ENCODE measurements at regions not wholly inside any gene's neighbourhood (a gene's known extent, or its start where the extent isn't known, plus 50 kb on each side); places are given as distances from the start of the nearest gene placed in this dataset.
"Not testable (repeated sequence)": the region's sequence is repeated elsewhere in the genome, so short reads cannot be mapped to it uniquely, and the experiment has no call there.

DNA sequence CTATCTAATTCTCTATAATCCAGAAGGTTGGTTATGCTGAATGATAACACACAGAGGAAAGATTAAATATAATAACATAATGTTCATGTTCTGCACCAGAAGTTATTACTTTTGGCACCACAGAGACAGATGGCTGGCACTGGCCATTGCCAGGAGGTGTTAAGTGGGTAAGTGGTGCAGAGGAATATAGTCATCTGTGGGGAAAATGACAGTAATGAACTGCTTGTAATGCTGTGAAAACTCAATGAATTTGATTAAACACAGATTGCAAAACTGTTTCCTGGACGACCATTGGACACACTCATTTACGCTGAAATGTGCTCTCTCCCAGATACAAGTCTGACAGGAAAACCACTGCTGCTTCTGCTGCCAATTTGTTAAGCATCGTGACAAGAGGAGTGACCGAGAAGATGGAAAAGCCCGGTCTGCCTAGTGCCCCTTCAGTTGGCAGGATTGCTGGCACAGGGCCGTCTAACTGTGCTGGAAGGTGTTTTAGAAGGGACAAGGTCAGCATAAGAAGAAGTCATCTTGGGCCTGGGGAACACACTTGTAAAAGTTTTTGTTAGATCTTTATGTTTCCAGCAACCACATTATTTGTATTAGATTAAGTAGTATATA lies 567.4 kb downstream of the CBLN4 start:
- H3K9me3 Mint-ChIP-seq (ENCODE audit: low read depth) = peaks cover 4% of the 10 kb centered on the region

DNA sequence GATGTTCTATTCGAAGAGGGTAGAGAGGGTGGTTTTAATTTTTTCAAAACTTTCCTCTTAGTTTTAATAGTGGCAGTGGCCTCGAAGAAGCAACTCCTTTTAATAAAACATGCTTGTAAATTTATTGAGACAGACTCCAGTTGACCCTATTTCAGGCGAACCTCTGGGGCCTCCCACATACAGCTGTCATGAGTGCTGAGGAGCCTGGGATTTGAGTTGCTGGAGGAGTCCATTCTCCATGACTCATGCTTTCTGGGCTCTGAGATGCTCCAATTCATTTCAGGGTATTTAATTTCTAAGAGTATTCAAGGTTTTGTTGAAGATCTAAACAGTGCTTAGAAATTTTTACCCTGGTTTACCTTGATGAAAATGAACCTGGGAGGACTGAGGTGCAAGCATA lies 580.4 kb downstream of the CBLN4 start:
- DNase-seq (ENCODE audit: low spot score) = no peak
- TF ChIP-seq, protein P1, sequence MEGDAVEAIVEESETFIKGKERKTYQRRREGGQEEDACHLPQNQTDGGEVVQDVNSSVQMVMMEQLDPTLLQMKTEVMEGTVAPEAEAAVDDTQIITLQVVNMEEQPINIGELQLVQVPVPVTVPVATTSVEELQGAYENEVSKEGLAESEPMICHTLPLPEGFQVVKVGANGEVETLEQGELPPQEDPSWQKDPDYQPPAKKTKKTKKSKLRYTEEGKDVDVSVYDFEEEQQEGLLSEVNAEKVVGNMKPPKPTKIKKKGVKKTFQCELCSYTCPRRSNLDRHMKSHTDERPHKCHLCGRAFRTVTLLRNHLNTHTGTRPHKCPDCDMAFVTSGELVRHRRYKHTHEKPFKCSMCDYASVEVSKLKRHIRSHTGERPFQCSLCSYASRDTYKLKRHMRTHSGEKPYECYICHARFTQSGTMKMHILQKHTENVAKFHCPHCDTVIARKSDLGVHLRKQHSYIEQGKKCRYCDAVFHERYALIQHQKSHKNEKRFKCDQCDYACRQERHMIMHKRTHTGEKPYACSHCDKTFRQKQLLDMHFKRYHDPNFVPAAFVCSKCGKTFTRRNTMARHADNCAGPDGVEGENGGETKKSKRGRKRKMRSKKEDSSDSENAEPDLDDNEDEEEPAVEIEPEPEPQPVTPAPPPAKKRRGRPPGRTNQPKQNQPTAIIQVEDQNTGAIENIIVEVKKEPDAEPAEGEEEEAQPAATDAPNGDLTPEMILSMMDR (IDR thresholded peaks at IDR 0.05) = no peak
- no peaks in the 10 kb centered on the region for H3K27me3 Mint-ChIP-seq (ENCODE audit: low read depth)
- no peaks in the 10 kb centered on the region for H3K4me1 Mint-ChIP-seq (ENCODE audit: low read depth)
- no peaks in the 10 kb centered on the region for H3K36me3 Mint-ChIP-seq (ENCODE audit: low read depth)
- H3K27ac Mint-ChIP-seq (ENCODE audit: unreplicated experiment) = no peak overlapping the region
- peaks cover 10% of the 10 kb centered on the region for H3K9me3 Mint-ChIP-seq (ENCODE audit: low read depth)
- no peak overlapping the region for H3K4me3 Mint-ChIP-seq (ENCODE audit: unreplicated experiment)

More for the DNA sequence above, 567.4 kb downstream of the CBLN4 start:
- no peak for DNase-seq (ENCODE audit: low spot score)
- TF ChIP-seq, protein P1 (IDR thresholded peaks at IDR 0.05) = no peak
- no peaks in the 10 kb centered on the region for H3K36me3 Mint-ChIP-seq (ENCODE audit: low read depth)
- no peak overlapping the region for H3K4me3 Mint-ChIP-seq (ENCODE audit: unreplicated experiment)
- no peaks in the 10 kb centered on the region for H3K4me1 Mint-ChIP-seq (ENCODE audit: low read depth)
- no peak overlapping the region for H3K27ac Mint-ChIP-seq (ENCODE audit: unreplicated experiment)
- peaks cover 3% of the 10 kb centered on the region for H3K27me3 Mint-ChIP-seq (ENCODE audit: low read depth)

DNA sequence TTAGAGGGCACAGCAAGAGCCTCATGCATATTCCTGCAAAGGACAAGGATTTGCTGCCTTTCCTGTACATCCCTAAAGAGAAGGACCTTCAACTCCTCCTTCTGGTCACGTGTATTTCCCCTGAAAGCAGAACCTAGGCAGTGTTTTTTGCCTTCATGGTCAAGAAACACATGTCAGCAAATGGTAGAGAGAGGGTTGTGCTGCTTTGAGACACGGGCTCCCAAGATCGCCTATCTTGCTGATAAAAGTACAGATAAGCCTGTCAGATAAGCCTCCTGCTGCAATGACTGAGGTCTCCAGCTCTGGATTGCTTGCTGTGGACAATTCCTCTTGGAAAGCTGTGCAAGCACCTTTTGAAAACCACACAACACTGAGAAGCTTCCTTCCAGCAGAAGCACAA lies 580.8 kb downstream of the CBLN4 start:
- no peaks in the 10 kb centered on the region for H3K4me1 Mint-ChIP-seq (ENCODE audit: low read depth)
- peaks cover 12% of the 10 kb centered on the region for H3K9me3 Mint-ChIP-seq (ENCODE audit: low read depth)
- no peak overlapping the region for H3K4me3 Mint-ChIP-seq (ENCODE audit: unreplicated experiment)
- DNase-seq (ENCODE audit: low spot score) = no peak
- H3K27ac Mint-ChIP-seq (ENCODE audit: unreplicated experiment) = no peak overlapping the region
- TF ChIP-seq, protein P1 (IDR thresholded peaks at IDR 0.05) = no peak
- no peaks in the 10 kb centered on the region for H3K36me3 Mint-ChIP-seq (ENCODE audit: low read depth)
- no peaks in the 10 kb centered on the region for H3K27me3 Mint-ChIP-seq (ENCODE audit: low read depth)

DNA sequence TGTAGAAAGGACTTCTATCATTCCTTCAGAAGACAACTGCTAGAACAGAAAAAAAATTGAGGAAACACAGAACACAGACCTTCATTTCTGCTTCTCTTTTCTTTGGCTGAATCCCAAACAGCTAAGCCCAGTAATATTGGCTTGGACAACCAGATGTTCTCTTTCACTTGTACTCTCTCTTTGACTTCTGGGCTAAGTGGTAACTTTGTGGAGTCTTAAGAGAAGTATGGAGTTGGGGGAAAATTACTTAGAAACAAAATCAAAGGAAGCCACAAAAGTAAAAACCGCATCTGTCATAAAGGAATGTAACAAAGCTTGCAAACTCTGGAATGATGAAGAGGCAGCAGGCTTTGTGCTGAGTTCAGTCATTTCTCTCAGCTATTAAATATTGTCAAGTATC lies 587.5 kb downstream of the CBLN4 start:
- no peak overlapping the region for H3K27ac Mint-ChIP-seq (ENCODE audit: unreplicated experiment)
- peaks cover 3% of the 10 kb centered on the region for H3K9me3 Mint-ChIP-seq (ENCODE audit: low read depth)
- H3K36me3 Mint-ChIP-seq (ENCODE audit: low read depth) = no peaks in the 10 kb centered on the region
- no peak overlapping the region for H3K4me3 Mint-ChIP-seq (ENCODE audit: unreplicated experiment)
- DNase-seq (ENCODE audit: low spot score) = no peak
- H3K4me1 Mint-ChIP-seq (ENCODE audit: low read depth) = peaks cover 4% of the 10 kb centered on the region
- TF ChIP-seq, protein P1 (IDR thresholded peaks at IDR 0.05) = no peak
- H3K27me3 Mint-ChIP-seq (ENCODE audit: low read depth) = no peaks in the 10 kb centered on the region

DNA sequence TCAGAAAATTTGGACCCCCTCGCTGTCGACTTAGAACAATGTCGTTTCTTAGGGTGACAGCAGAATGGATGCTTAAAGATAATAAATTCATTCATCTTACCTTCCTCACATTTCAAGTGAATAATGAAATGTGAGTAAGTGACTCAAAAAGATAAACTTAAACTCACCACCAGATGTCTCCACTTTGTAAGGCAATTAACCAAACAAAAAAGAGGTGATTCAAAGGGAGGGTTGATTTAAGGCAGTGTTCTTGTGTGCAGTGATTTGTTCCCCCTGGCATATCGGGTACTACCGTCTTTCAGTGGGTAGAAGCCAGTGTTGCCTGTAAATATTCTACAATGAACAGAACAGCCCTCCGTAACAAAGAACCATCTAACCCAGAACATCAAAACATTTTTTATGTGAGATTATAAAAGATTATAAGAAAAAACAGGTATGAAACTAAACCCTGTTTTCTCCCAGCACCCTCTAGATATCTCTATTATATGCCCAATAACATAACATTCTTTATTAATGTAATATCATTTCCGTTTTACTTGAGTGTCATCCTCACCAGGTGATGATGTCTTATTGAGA lies 589.7 kb downstream of the CBLN4 start:
- H3K36me3 Mint-ChIP-seq (ENCODE audit: low read depth) = no peaks in the 10 kb centered on the region
- no peak for DNase-seq (ENCODE audit: low spot score)
- no peak overlapping the region for H3K4me3 Mint-ChIP-seq (ENCODE audit: unreplicated experiment)
- H3K27me3 Mint-ChIP-seq (ENCODE audit: low read depth) = no peaks in the 10 kb centered on the region
- H3K9me3 Mint-ChIP-seq (ENCODE audit: low read depth) = peaks cover 3% of the 10 kb centered on the region
- TF ChIP-seq, protein P1 (IDR thresholded peaks at IDR 0.05) = peak; percentile 65
- H3K4me1 Mint-ChIP-seq (ENCODE audit: low read depth) = peaks cover 4% of the 10 kb centered on the region
- no peak overlapping the region for H3K27ac Mint-ChIP-seq (ENCODE audit: unreplicated experiment)

DNA sequence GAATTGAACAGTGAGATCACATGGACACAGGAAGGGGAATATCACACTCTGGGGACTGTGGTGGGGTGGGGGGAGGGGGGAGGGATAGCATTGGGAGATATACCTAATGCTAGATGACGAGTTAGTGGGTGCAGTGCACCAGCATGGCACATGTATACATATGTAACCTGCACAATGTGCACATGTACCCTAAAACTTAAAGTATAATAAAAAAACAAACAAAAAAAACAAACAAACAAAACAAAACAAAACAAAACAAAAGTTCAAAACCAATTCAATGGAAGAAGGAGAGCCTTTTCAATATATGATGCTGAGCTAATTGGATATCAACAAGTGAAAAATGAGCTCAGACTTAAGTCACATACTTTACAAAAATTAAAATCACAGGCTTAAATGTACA lies 592.8 kb downstream of the CBLN4 start:
- not testable (repeated sequence) for H3K4me1 Mint-ChIP-seq (ENCODE audit: low read depth); H3K27me3 Mint-ChIP-seq (ENCODE audit: low read depth); H3K36me3 Mint-ChIP-seq (ENCODE audit: low read depth); DNase-seq (ENCODE audit: low spot score); H3K27ac Mint-ChIP-seq (ENCODE audit: unreplicated experiment); H3K4me3 Mint-ChIP-seq (ENCODE audit: unreplicated experiment); H3K9me3 Mint-ChIP-seq (ENCODE audit: low read depth)

Measured in chondrocyte (in vitro differentiated cells).